Sigmoid colon (tissue), 4 donors: ENCODE measurements at regions not wholly inside any gene's neighbourhood (a gene's known extent, or its start where the extent isn't known, plus 50 kb on each side); places are given as distances from the start of the nearest gene placed in this dataset.

Experiments
- CTCF ChIP-seq, 4 experiments: fragments of 450-650 bp in 3 of 4; fragments of 200-600 bp in 1 of 4; IDR thresholded peaks; one replicate each; pipeline ENCODE4 v1.5.1; 2016 to 2019; ENCODE audit warnings: antibody characterized with exemption in 4 of 4, mild to moderate bottlenecking in 3 of 4, moderate library complexity in 2 of 4
- EP300 ChIP-seq, 4 donors: sonication (generic); formaldehyde crosslinking; IDR thresholded peaks; one replicate each; pipeline ENCODE4 v1.6.1; 2017; ENCODE audit warnings: antibody characterized with exemption in 4 of 4
- POLR2A ChIP-seq, 2 donors: fragments of 450-650 bp; IDR thresholded peaks; one replicate each; pipeline ENCODE4 v1.6.1; 2016; ENCODE audit warnings: antibody characterized with exemption in 2 of 2, mild to moderate bottlenecking in 2 of 2, moderate library complexity in 2 of 2
- POLR2AphosphoS5 ChIP-seq, 4 donors: sonication (generic); formaldehyde crosslinking; IDR thresholded peaks; one replicate each; pipeline ENCODE4 v1.6.1; 2017; ENCODE audit warnings: antibody characterized with exemption in 4 of 4

- TF ChIP-seq CTCF (IDR thresholded peaks at IDR 0.05), result no peak
- no peak for TF ChIP-seq POLR2AphosphoS5 (IDR thresholded peaks at IDR 0.05)
- TF ChIP-seq EP300 (IDR thresholded peaks at IDR 0.05), result no peak
- TF ChIP-seq POLR2A (IDR thresholded peaks at IDR 0.05), result no peak
Observed at GRCh38 chr6:12371641-12372146, 81.5 kb downstream of the EDN1 start.
